ENCODE measurements at regions not wholly inside any gene's neighbourhood (a gene's known extent, or its start where the extent isn't known, plus 50 kb on each side); places are given as distances from the start of the nearest gene placed in this dataset.

DNA sequence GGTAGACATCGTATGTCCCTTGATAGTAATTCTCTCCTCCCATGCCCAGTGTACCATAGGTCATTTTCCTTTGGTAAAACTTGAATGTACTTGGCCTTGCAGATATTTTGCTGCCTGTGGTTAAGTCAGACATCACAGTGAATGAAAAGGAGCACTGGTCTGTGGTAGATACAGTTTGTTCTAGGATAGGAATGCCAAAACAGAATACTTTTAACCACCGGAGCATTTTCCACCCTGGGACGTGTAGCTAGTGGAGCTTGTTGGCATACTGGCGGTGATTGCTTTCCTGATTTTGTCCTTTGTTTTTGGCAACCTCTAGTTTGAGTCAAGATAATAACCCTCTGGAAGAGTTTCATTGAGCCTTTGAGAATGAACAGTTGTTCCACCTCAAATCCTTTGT is 92.0 kb upstream of the BMPER start (continued):
- TF ChIP-seq, protein P1, sequence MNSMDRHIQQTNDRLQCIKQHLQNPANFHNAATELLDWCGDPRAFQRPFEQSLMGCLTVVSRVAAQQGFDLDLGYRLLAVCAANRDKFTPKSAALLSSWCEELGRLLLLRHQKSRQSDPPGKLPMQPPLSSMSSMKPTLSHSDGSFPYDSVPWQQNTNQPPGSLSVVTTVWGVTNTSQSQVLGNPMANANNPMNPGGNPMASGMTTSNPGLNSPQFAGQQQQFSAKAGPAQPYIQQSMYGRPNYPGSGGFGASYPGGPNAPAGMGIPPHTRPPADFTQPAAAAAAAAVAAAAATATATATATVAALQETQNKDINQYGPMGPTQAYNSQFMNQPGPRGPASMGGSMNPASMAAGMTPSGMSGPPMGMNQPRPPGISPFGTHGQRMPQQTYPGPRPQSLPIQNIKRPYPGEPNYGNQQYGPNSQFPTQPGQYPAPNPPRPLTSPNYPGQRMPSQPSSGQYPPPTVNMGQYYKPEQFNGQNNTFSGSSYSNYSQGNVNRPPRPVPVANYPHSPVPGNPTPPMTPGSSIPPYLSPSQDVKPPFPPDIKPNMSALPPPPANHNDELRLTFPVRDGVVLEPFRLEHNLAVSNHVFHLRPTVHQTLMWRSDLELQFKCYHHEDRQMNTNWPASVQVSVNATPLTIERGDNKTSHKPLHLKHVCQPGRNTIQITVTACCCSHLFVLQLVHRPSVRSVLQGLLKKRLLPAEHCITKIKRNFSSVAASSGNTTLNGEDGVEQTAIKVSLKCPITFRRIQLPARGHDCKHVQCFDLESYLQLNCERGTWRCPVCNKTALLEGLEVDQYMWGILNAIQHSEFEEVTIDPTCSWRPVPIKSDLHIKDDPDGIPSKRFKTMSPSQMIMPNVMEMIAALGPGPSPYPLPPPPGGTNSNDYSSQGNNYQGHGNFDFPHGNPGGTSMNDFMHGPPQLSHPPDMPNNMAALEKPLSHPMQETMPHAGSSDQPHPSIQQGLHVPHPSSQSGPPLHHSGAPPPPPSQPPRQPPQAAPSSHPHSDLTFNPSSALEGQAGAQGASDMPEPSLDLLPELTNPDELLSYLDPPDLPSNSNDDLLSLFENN (IDR thresholded peaks at IDR 0.05; ENCODE audit: low read depth in 2 of 2, low read length in 2 of 2): no peak

DNA sequence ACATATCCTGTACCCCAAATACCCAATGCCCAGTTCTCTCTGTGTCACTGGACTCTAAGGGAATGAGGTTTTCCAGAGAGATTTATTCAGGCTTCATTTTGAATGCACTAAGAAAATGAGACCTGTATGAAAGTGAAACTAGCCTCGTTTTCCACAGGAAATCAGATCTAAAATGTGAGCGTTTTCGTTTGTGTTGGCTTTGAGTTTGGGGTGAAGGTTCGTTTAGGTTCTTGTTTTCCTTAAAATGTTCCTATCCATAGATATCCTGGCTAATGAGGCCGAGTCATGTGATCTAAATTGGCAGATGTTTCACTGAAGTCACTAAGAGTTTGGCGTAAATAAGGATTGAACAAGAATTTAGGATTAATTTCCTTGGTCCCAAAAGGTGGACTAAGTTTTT is 90.9 kb upstream of the BMPER start:
- Histone ChIP-seq H3K36me3 (ENCODE audit: control insufficient read depth, insufficient read depth, low read length) (no peaks in the 10 kb centered on the region), H3K79me2 (ENCODE audit: control insufficient read depth, insufficient read depth, low read length) (no peaks in the 10 kb centered on the region), H3K4me3 (no peak overlapping the region), H3K9me3 (replicated peaks; ENCODE audit: control insufficient read depth, insufficient read depth, low read depth, low read length) (no peaks in the 10 kb centered on the region), H3K4me1 (replicated peaks in 1 of 2; ENCODE audit: control insufficient read depth in 2 of 2, insufficient read depth in 2 of 2, low read length in 2 of 2) (no peaks in the 10 kb centered on the region), H2AFZ (ENCODE audit: low read depth, low read length) (no peak overlapping the region), H3K9me1 (ENCODE audit: control insufficient read depth, insufficient read depth, low read length) (no peaks in the 10 kb centered on the region), H3K4me2 (ENCODE audit: insufficient read depth, low read length) (no peak overlapping the region), H3K27ac (ENCODE audit: extremely low read depth, low read depth, low read length) (no peak overlapping the region), H3K9ac (ENCODE audit: insufficient read depth in 1 of 2, low read depth in 2 of 2, low read length in 2 of 2) (no peak overlapping the region), H3K27me3 (ENCODE audit: control insufficient read depth in 2 of 2, insufficient read depth in 2 of 2, low read length in 2 of 2) (no peaks in the 10 kb centered on the region), H4K20me1 (replicated peaks; ENCODE audit: control insufficient read depth, insufficient read depth, low read length) (no peaks in the 10 kb centered on the region)
- intact Hi-C loops (cut with micrococcal nuclease): no loop called here
- no peak for ATAC-seq
- DNase-seq (ENCODE audit: extremely low read depth in 1 of 4, low spot score in 3 of 4): no peak
- CTCF ChIA-PET (ENCODE audit: low intra/inter-chr PET ratio): no interaction called here
- 0% methylated on average over 6 of the region's 6 CpGs for WGBS (ENCODE audit: insufficient coverage, low coverage, missing lambda C conversion rate)
- TF ChIP-seq HNRNPUL1 (IDR thresholded peaks at IDR 0.05; ENCODE audit: low read length): no peak
- TF ChIP-seq, protein P2, sequence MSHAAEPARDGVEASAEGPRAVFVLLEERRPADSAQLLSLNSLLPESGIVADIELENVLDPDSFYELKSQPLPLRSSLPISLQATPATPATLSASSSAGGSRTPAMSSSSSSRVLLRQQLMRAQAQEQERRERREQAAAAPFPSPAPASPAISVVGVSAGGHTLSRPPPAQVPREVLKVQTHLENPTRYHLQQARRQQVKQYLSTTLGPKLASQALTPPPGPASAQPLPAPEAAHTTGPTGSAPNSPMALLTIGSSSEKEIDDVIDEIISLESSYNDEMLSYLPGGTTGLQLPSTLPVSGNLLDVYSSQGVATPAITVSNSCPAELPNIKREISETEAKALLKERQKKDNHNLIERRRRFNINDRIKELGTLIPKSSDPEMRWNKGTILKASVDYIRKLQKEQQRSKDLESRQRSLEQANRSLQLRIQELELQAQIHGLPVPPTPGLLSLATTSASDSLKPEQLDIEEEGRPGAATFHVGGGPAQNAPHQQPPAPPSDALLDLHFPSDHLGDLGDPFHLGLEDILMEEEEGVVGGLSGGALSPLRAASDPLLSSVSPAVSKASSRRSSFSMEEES (CRISPR knock-in tag; IDR thresholded peaks at IDR 0.05): peak; percentile 58; the same call in 1 of the 2 replicates
- POLR2A ChIA-PET: interaction anchor here (1.7 kb wide), 1 partner anchor 10 kb away, joined by 4 read pairs; no protein-coding TSS in a partner anchor
- BruUV-seq (replicated peaks): no TSS peak
- in situ Hi-C loops (cut with MboI): no loop called here
- FAIRE-seq: no peak
